ENCODE measurements at regions not wholly inside any gene's neighbourhood (a gene's known extent, or its start where the extent isn't known, plus 50 kb on each side); places are given as distances from the start of the nearest gene placed in this dataset.

DNA sequence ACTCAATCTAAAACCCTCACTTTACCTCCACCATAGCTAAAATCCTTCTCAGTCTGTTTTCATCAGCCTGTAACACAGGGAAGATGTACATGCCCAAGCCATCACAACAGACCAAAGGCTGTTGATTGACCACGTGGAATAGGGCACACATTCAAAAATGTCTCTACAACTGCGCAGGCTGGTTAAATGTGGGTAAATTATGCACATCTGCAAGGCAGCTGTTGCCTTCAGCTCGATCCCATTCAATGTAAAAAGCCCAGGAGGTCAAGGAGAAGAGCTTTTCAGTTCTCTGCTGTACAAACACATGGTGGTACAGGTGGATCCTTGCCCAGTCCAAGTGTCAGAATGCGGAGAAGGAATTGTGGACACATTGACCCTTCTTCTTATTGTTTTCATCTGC, 354.0 kb downstream of the FLRT2 start:
- CTCF ChIA-PET, result no interaction called here
- Histone ChIP-seq H3K27ac (ENCODE audit: insufficient read depth, low read depth, low read length) (no peak overlapping the region), H3K9ac (replicated peaks; ENCODE audit: extremely low read depth, insufficient read depth, low read length) (no peak overlapping the region), H3K36me3 (ENCODE audit: control insufficient read depth in 2 of 2, extremely low read depth in 1 of 2, insufficient read depth in 2 of 2, low read length in 2 of 2) (no peaks in the 10 kb centered on the region), H4K20me1 (replicated peaks; ENCODE audit: control insufficient read depth, extremely low read depth, insufficient read depth, low read length) (no peaks in the 10 kb centered on the region), H3K27me3 (ENCODE audit: control insufficient read depth in 2 of 2, insufficient read depth in 2 of 2, low read length in 2 of 2) (no peaks in the 10 kb centered on the region), H3K4me1 (ENCODE audit: control insufficient read depth, extremely low read depth, insufficient read depth, low read length) (no peaks in the 10 kb centered on the region), H2AFZ (ENCODE audit: low read depth, low read length) (no peak overlapping the region), H3K4me3 (replicated peaks in 1 of 3; ENCODE audit: insufficient read depth in 1 of 3, low read depth in 1 of 3, low read length in 3 of 3) (no peak overlapping the region), H3K79me2 (ENCODE audit: control insufficient read depth, insufficient read depth, low read length) (no peaks in the 10 kb centered on the region), H3K9me1 (replicated peaks; ENCODE audit: control insufficient read depth, extremely low read depth, insufficient read depth, low read length) (no peaks in the 10 kb centered on the region), H3K9me3 (replicated peaks; ENCODE audit: control insufficient read depth, insufficient read depth, low read length) (peaks cover 4% of the 10 kb centered on the region), H3K4me2 (ENCODE audit: insufficient read depth, low read length) (no peak overlapping the region)
- dilution Hi-C loops (cut with MboI; ENCODE audit: extremely low pct_ligation_motif_present, low sequenced_read_pairs), result no loop called here
- TF ChIP-seq GATA2 (IDR thresholded peaks at IDR 0.05; ENCODE audit: insufficient read depth, insufficient read length, low read depth, low read length) (no peak), EZH2 (IDR thresholded peaks at IDR 0.05; ENCODE audit: borderline replicate concordance, low read depth, low read length, severe bottlenecking) (no peak), FOS (IDR thresholded peaks at IDR 0.05; ENCODE audit: borderline replicate concordance, insufficient read depth, low read length) (no peak), POLR2A (IDR thresholded peaks at IDR 0.05; ENCODE audit: low read depth, low read length) (no peak), MYC (IDR thresholded peaks at IDR 0.05; ENCODE audit: low read depth, low read length) (no peak), JUN (IDR thresholded peaks at IDR 0.05; ENCODE audit: borderline replicate concordance, insufficient read depth, insufficient read length, low read depth) (no peak), POLR2AphosphoS5 (IDR thresholded peaks at IDR 0.05; ENCODE audit: insufficient read depth, low read depth, low read length) (no peak)
- TF ChIP-seq, protein P1, sequence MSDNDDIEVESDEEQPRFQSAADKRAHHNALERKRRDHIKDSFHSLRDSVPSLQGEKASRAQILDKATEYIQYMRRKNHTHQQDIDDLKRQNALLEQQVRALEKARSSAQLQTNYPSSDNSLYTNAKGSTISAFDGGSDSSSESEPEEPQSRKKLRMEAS (IDR thresholded peaks at IDR 0.05; ENCODE audit: insufficient read depth, insufficient read length), result no peak
- TF ChIP-seq, protein P2, sequence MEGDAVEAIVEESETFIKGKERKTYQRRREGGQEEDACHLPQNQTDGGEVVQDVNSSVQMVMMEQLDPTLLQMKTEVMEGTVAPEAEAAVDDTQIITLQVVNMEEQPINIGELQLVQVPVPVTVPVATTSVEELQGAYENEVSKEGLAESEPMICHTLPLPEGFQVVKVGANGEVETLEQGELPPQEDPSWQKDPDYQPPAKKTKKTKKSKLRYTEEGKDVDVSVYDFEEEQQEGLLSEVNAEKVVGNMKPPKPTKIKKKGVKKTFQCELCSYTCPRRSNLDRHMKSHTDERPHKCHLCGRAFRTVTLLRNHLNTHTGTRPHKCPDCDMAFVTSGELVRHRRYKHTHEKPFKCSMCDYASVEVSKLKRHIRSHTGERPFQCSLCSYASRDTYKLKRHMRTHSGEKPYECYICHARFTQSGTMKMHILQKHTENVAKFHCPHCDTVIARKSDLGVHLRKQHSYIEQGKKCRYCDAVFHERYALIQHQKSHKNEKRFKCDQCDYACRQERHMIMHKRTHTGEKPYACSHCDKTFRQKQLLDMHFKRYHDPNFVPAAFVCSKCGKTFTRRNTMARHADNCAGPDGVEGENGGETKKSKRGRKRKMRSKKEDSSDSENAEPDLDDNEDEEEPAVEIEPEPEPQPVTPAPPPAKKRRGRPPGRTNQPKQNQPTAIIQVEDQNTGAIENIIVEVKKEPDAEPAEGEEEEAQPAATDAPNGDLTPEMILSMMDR (IDR thresholded peaks at IDR 0.05; ENCODE audit: extremely low read depth in 1 of 2, insufficient read depth in 1 of 2, low read depth in 1 of 2, low read length in 2 of 2), result no peak
- FAIRE-seq, result no peak
- POLR2A ChIA-PET, result no interaction called here
- no TSS peak for BruUV-seq (replicated peaks)
- intact Hi-C loops (cut with micrococcal nuclease), result no loop called here
- no peak for DNase-seq (ENCODE audit: low read depth, low spot score)
